NCI-H748 (cell line): ENCODE measurements at regions not wholly inside any gene's neighbourhood (a gene's known extent, or its start where the extent isn't known, plus 50 kb on each side); places are given as distances from the start of the nearest gene placed in this dataset.
A peak's percentile ranks its signal among the peaks of the same experiment; 100 is the strongest.
"Not testable (repeated sequence)": the region's sequence is repeated elsewhere in the genome, so short reads cannot be mapped to it uniquely, and the experiment has no call there.

Experiments
- DNase-seq: peaks from one replicate; lab custom pipeline; 2025; ENCODE audit not compliant: unreplicated experiment; lab: John Stamatoyannopoulos, UW

GRCh38 chrX:123788193-123788592 is 55.3 kb upstream of the THOC2 start:
- DNase-seq = not testable (repeated sequence)

GRCh38 chrX:123788744-123789143 is 55.9 kb upstream of the THOC2 start:
- DNase-seq = no peak

- no peak for DNase-seq
These were observed 62.1 kb upstream of the XIAP start for GRCh38 chrX:123797543-123798447.

GRCh38 chrX:123798706-123799430 is 61.0 kb upstream of the XIAP start:
- DNase-seq = peak; percentile 31

GRCh38 chrX:123801901-123802300 is 58.0 kb upstream of the XIAP start:
- DNase-seq = no peak

GRCh38 chrX:123803331-123803983 is 56.4 kb upstream of the XIAP start:
- DNase-seq = peak; percentile 98

- DNase-seq = not testable (repeated sequence)
These were observed 55.9 kb upstream of the XIAP start for GRCh38 chrX:123803984-123804365.

GRCh38 chrX:123807835-123808416 is 51.9 kb upstream of the XIAP start:
- peak; percentile 66 for DNase-seq

- DNase-seq = no peak
These were observed 49.9 kb upstream of the XIAP start for GRCh38 chrX:123809854-123810375.
